Left lung (tissue), 4 donors: ENCODE measurements at regions not wholly inside any gene's neighbourhood (a gene's known extent, or its start where the extent isn't known, plus 50 kb on each side); places are given as distances from the start of the nearest gene placed in this dataset.

Experiments used
- ATAC-seq: fragments of 200-7000 bp; cut with Tn5 transposase; one replicate; pipeline ENCODE4 v1.9.1; 2020; ENCODE audit warnings: moderate library complexity
- DNase-seq, 4 donors: peaks; one replicate each; pipeline ENCODE4 v3.0.0-alpha.2; 2013 to 2020
- H3K27ac ChIP-seq, 2 donors: fragments of 200-600 bp; sonication (generic) in 1 of 2; one replicate each; pipeline versions ENCODE4 v1.5.0 to v1.8.0; 2020 to 2021
- H3K27me3 ChIP-seq, 2 donors: fragments of 200-600 bp; sonication (generic) in 1 of 2; one replicate each; pipeline versions ENCODE4 v1.5.0 to v1.8.0; 2020 to 2021
- H3K36me3 ChIP-seq, 2 donors: fragments of 200-600 bp; sonication (generic) in 1 of 2; one replicate each; pipeline versions ENCODE4 v1.5.0 to v1.8.0; 2020 to 2021
- H3K4me1 ChIP-seq, 2 donors: fragments of 200-600 bp; one replicate each; pipeline ENCODE4 v1.8.0; 2021
- H3K4me3 ChIP-seq, 2 donors: fragments of 200-600 bp; sonication (generic) in 1 of 2; one replicate each; pipeline versions ENCODE4 v1.5.0 to v1.8.0; 2020 to 2021; ENCODE audit warnings: mild to moderate bottlenecking in 1 of 2
- H3K9me3 ChIP-seq, 2 donors: fragments of 200-600 bp; sonication (generic) in 1 of 2; one replicate each; pipeline versions ENCODE4 v1.5.0 to v1.8.0; 2020 to 2021
- CTCF ChIP-seq, 2 donors: fragments of 200-600 bp; sonication (generic) in 1 of 2; IDR thresholded peaks; one replicate each; pipeline versions ENCODE4 v1.5.0 to v1.8.0; 2021; ENCODE audit warnings: antibody characterized with exemption in 2 of 2
- intact Hi-C, 2 donors: fragments of 100-400 bp; cut with DNase I; formaldehyde crosslinking; loops; one replicate each; pipeline versions ENCODE4 v1.11.2 to v1.14.2; 2022
- donor health status: DM: no; HTN: yes; CAD: no.
- donor health status: DM: no; HTN: no; CAD: no.

GRCh38 chr2:187107001-187107400 is 258.0 kb upstream of the ZSWIM2 start:
- ATAC-seq (no peak), DNase-seq (peak in 2 of 4 donors; percentile 47 to 84)
- Histone ChIP-seq H3K27me3 (no peaks in the 10 kb centered on the region), H3K4me1 (no peaks in the 10 kb centered on the region), H3K27ac (no peak overlapping the region), H3K9me3 (no peaks in the 10 kb centered on the region), H3K4me3 (no peak overlapping the region), H3K36me3 (no peaks in the 10 kb centered on the region)
- no peak for TF ChIP-seq CTCF (IDR thresholded peaks at IDR 0.05)
- intact Hi-C loops: no loop called here

GRCh38 chr2:187105218-187105617 is 256.2 kb upstream of the ZSWIM2 start:
- Histone ChIP-seq H3K27ac (no peak overlapping the region), H3K4me3 (no peak overlapping the region), H3K27me3 (no peaks in the 10 kb centered on the region), H3K9me3 (no peaks in the 10 kb centered on the region), H3K4me1 (no peaks in the 10 kb centered on the region), H3K36me3 (no peaks in the 10 kb centered on the region)
- ATAC-seq (no peak), DNase-seq (no peak)
- no peak for TF ChIP-seq CTCF (IDR thresholded peaks at IDR 0.05)
- intact Hi-C loops: no loop called here

DNA sequence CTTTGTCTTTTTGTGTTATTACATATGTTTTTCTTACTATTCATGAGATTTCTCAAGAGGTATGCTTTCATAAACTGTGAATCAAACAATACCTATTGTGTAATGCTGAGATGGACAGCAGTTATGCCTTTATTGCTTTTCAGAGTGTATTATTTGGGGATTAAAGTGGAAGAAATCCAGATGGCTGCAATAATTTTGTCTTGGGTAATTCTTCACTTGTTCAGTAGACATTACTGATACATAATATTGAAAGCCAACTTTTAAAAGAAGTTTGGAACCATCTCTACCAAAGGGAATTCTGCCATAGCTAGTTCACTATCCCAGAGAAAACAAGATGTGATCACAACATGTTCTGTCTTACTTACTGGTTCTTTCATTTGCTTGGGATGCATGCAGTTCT is 253.4 kb upstream of the ZSWIM2 start:
- Histone ChIP-seq H3K27ac (no peak overlapping the region), H3K4me3 (no peak overlapping the region), H3K9me3 (no peaks in the 10 kb centered on the region), H3K36me3 (no peaks in the 10 kb centered on the region), H3K4me1 (no peaks in the 10 kb centered on the region), H3K27me3 (no peaks in the 10 kb centered on the region)
- intact Hi-C loops: no loop called here
- no peak for TF ChIP-seq CTCF (IDR thresholded peaks at IDR 0.05)
- DNase-seq (no peak), ATAC-seq (no peak)

- H3K4me3 ChIP-seq: no peak overlapping the region
- no peaks in the 10 kb centered on the region for H3K36me3 ChIP-seq
- no peak for TF ChIP-seq CTCF (IDR thresholded peaks at IDR 0.05)
- H3K27me3 ChIP-seq: no peaks in the 10 kb centered on the region
- H3K9me3 ChIP-seq: no peaks in the 10 kb centered on the region
- ATAC-seq (no peak), DNase-seq (no peak)
- peaks cover 0 to 6% of the 10 kb centered on the region in 2 donors for H3K4me1 ChIP-seq
- intact Hi-C loops: no loop called here
- H3K27ac ChIP-seq: no peak overlapping the region
These were observed 249.2 kb upstream of the ZSWIM2 start for GRCh38 chr2:187098154-187098553.

DNA sequence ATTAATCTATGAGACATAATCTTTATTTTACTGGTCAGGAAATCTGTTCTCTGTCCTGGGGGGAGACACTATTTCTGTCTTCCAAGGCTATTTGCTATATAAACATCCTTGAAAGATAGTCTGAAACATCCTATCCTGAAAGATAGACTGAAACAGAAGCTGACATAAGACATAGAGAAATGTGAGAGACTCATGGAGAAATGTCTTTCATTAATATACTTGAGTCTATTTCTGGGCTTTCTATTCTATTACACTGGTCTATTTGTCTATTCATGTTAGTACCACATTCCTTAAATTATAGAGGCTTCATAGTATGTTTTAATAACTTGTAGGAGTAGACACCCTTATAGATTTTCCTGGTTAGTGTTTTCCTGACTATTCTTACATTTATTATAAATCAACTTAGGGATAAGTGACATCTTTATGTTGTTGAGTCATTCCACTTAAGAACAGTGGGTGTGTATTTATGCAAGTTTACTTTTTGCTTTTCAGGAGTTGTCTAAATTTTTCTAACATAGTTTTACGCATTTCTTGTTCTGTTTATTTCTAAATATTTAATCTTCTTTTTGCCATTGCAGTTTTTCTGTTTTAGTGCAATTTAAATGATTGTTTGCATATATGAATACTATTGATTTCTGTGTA is 244.9 kb upstream of the ZSWIM2 start:
- no peak for TF ChIP-seq CTCF (IDR thresholded peaks at IDR 0.05)
- ATAC-seq (no peak), DNase-seq (no peak)
- no peaks in the 10 kb centered on the region for H3K27me3 ChIP-seq
- no peaks in the 10 kb centered on the region for H3K36me3 ChIP-seq
- H3K27ac ChIP-seq: peak overlapping the region in 1 of 2 donors; percentile 14
- intact Hi-C loops: no loop called here
- peaks cover 0 to 6% of the 10 kb centered on the region in 2 donors for H3K4me1 ChIP-seq
- no peak overlapping the region for H3K4me3 ChIP-seq
- no peaks in the 10 kb centered on the region for H3K9me3 ChIP-seq
